ENCODE measurements at regions not wholly inside any gene's neighbourhood (a gene's known extent, or its start where the extent isn't known, plus 50 kb on each side); places are given as distances from the start of the nearest gene placed in this dataset.

DNA sequence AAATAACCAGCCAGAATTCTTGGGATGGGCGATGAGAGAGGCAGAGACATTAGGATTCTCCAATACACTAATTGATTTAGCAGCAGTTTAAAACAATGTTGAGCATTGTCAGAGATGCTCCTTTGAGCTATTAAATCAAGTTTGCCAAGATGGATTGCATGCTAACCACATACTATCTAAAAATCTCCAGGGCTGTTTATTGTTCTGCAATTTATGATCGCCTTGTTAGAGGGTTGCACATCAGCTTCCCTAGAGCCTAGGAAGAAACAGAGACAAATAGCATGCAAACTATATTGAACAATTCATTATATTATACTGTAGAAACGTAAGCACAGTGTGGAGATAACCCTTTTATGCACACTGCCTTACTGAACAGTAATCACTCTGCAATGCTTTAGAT lies 599.9 kb downstream of the SOX5 start:
- ATAC-seq (no peak), DNase-seq (ENCODE audit: low read depth in 1 of 2, low spot score in 1 of 2) (no peak), FAIRE-seq (no peak)
- Histone ChIP-seq H3K4me3 (no peak overlapping the region), H3K9me3 (no peaks in the 10 kb centered on the region), H3K4me1 (no peaks in the 10 kb centered on the region), H3K4me2 (no peak overlapping the region), H3K27ac (no peak overlapping the region)
- TF ChIP-seq MAZ (IDR thresholded peaks at IDR 0.05; ENCODE audit: borderline replicate concordance, low read depth, low read length) (no peak), HOXB13 (CRISPR knock-in tag; IDR thresholded peaks at IDR 0.05; ENCODE audit: low read depth) (no peak), CHD2 (IDR thresholded peaks at IDR 0.05; ENCODE audit: low read length, partially characterized antibody) (no peak), FOSB (CRISPR knock-in tag; IDR thresholded peaks at IDR 0.05) (no peak), E2F6 (IDR thresholded peaks at IDR 0.05; ENCODE audit: borderline replicate concordance, low read depth) (no peak), CHD4 (IDR thresholded peaks at IDR 0.05; ENCODE audit: borderline replicate concordance) (no peak), GATA3 (IDR thresholded peaks at IDR 0.05; ENCODE audit: borderline replicate concordance) (no peak), ZC3H11A (IDR thresholded peaks at IDR 0.05) (no peak), RNF2 (IDR thresholded peaks at IDR 0.05; ENCODE audit: borderline replicate concordance, low read depth) (no peak), CBX8 (IDR thresholded peaks at IDR 0.05) (no peak)
- CTCF ChIA-PET = no interaction called here
- POLR2A ChIA-PET = no interaction called here
- 4% methylated on average over 3 of the region's 3 CpGs for WGBS (ENCODE audit: missing lambda C conversion rate)

GRCh38 chr12:23350808-23351207 lies 598.7 kb downstream of the SOX5 start:
- no peaks in the 10 kb centered on the region for H3K9me3 ChIP-seq
- H3K4me1 ChIP-seq = no peaks in the 10 kb centered on the region
- no peak for ATAC-seq
- no peak for DNase-seq (ENCODE audit: low read depth in 1 of 2, low spot score in 1 of 2)
- 1% methylated on average over 2 of the region's 2 CpGs for WGBS (ENCODE audit: missing lambda C conversion rate)
- FAIRE-seq = no peak
- H3K27ac ChIP-seq = no peak overlapping the region
- ChIA-PET CTCF (no interaction called here), POLR2A (no interaction called here)
- H3K4me2 ChIP-seq = no peak overlapping the region
- no peak for TF ChIP-seq PBX3 (IDR thresholded peaks at IDR 0.05)
- TF ChIP-seq HMGXB4 (CRISPR knock-in tag; IDR thresholded peaks at IDR 0.05; ENCODE audit: borderline replicate concordance) = no peak
- TF ChIP-seq MYC (IDR thresholded peaks at IDR 0.05; ENCODE audit: borderline replicate concordance, low read length) = no peak
- no peak for TF ChIP-seq JUN (IDR thresholded peaks at IDR 0.05)
- TF ChIP-seq RNF2 (IDR thresholded peaks at IDR 0.05; ENCODE audit: borderline replicate concordance, low read depth) = no peak
- no peak for TF ChIP-seq BHLHE40 (IDR thresholded peaks at IDR 0.05; ENCODE audit: low read depth, low read length)
- TF ChIP-seq RARB (CRISPR knock-in tag; IDR thresholded peaks at IDR 0.05) = no peak
- no peak for TF ChIP-seq ELK1 (IDR thresholded peaks at IDR 0.05; ENCODE audit: low read depth, low read length)
- H3K4me3 ChIP-seq = no peak overlapping the region

DNA sequence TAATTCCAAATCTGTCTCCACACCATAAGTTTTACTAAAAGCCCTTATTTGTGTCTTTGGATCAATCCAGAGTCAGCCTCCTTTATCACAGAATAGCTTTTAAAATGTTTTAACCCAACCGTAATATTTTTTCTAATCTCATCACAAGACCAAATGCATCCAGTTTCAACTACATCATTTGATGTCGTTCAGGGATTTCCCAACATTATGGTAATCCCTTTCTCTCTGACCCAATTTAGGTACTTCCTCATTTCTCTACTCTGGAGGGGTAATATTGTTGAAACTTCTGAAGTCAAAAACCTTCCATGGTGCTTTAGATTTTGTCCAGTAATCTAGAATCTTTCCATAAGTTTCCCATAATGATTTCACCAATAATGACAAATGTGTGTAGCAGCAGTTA lies 596.8 kb downstream of the SOX5 start:
- 29% methylated on average over 2 of the region's 2 CpGs for WGBS (ENCODE audit: missing lambda C conversion rate)

More for the DNA sequence above, 596.8 kb downstream of the SOX5 start:
- no peaks in the 10 kb centered on the region for H3K4me1 ChIP-seq
- no peak overlapping the region for H3K4me2 ChIP-seq
- POLR2A ChIA-PET = no interaction called here
- CTCF ChIA-PET = no interaction called here
- TF ChIP-seq HOXB5 (CRISPR knock-in tag; IDR thresholded peaks at IDR 0.05) = no peak
- no peak for TF ChIP-seq CBX8 (IDR thresholded peaks at IDR 0.05)
- no peak for TF ChIP-seq TFCP2L1 (CRISPR knock-in tag; IDR thresholded peaks at IDR 0.05)
- no peak for TF ChIP-seq CHD2 (IDR thresholded peaks at IDR 0.05; ENCODE audit: low read length, partially characterized antibody)
- no peak for TF ChIP-seq RFX5 (IDR thresholded peaks at IDR 0.05)
- TF ChIP-seq ELK1 (IDR thresholded peaks at IDR 0.05; ENCODE audit: low read depth, low read length) = no peak
- H3K9me3 ChIP-seq = no peaks in the 10 kb centered on the region
- H3K27ac ChIP-seq = no peak overlapping the region
- FAIRE-seq = no peak
- no peak for DNase-seq (ENCODE audit: low read depth in 1 of 2, low spot score in 1 of 2)
- ATAC-seq = no peak
- H3K4me3 ChIP-seq = no peak overlapping the region

Data from A549 (cell line).